RWPE2 (cell line): ENCODE measurements at regions not wholly inside any gene's neighbourhood (a gene's known extent, or its start where the extent isn't known, plus 50 kb on each side); places are given as distances from the start of the nearest gene placed in this dataset.

Experiments
- ATAC-seq: fragments of 200-7000 bp; cut with Tn5 transposase; 3 replicates; pipeline ENCODE4 v1.9.1; 2021; ENCODE audit warnings: low read depth
- DNase-seq: peaks from one replicate; pipeline ENCODE4 v3.0.0-alpha.2; 2020; ENCODE audit warnings: low spot score
- H3K27ac ChIP-seq: fragments of 450-650 bp; 2 replicates; pipeline ENCODE4 v1.5.1; 2017; ENCODE audit warnings: mild to moderate bottlenecking; ENCODE audit not compliant: poor library complexity, severe bottlenecking
- H3K27me3 ChIP-seq: fragments of 250-450 bp; sonication (Bioruptor Pico); 2 replicates; pipeline ENCODE4 v1.5.1; 2021; ENCODE audit warnings: mild to moderate bottlenecking, moderate library complexity; ENCODE audit not compliant: insufficient read depth, poor library complexity, severe bottlenecking
- H3K36me3 ChIP-seq: fragments of 250-450 bp; sonication (Bioruptor Pico); 2 replicates; pipeline ENCODE4 v1.5.1; 2020; ENCODE audit warnings: low read depth, mild to moderate bottlenecking, moderate library complexity
- H3K4me1 ChIP-seq: fragments of 250-450 bp; sonication (Bioruptor Pico); 2 replicates; pipeline ENCODE4 v1.5.1; 2021; ENCODE audit warnings: mild to moderate bottlenecking, moderate library complexity; ENCODE audit not compliant: insufficient read depth, poor library complexity, severe bottlenecking
- H3K4me3 ChIP-seq: fragments of 250-450 bp; sonication (Bioruptor Pico); 2 replicates; pipeline ENCODE4 v1.5.1; 2021; ENCODE audit warnings: mild to moderate bottlenecking, moderate library complexity; ENCODE audit not compliant: severe bottlenecking
- H3K9me3 ChIP-seq: fragments of 250-450 bp; sonication (Bioruptor Pico); 2 replicates; pipeline ENCODE4 v1.5.1; 2021; ENCODE audit warnings: mild to moderate bottlenecking, moderate library complexity; ENCODE audit not compliant: severe bottlenecking
- CTCF ChIP-seq: fragments of 450-650 bp; IDR thresholded peaks from one replicate; pipeline ENCODE4 v1.5.1; 2017; ENCODE audit warnings: mild to moderate bottlenecking, moderate library complexity; ENCODE audit not compliant: poor library complexity, severe bottlenecking

GRCh38 chr3:6734395-6734746, 126.5 kb upstream of the GRM7 start:
- no peaks in the 10 kb centered on the region for H3K27me3 ChIP-seq

GRCh38 chr3:6736836-6737629, 123.9 kb upstream of the GRM7 start:
- no peaks in the 10 kb centered on the region for H3K4me1 ChIP-seq
- no peak overlapping the region for H3K27ac ChIP-seq
- TF ChIP-seq CTCF = no peak
- no peak overlapping the region for H3K4me3 ChIP-seq
- ATAC-seq (no peak), DNase-seq (no peak)
- no peaks in the 10 kb centered on the region for H3K36me3 ChIP-seq
- no peaks in the 10 kb centered on the region for H3K27me3 ChIP-seq
- no peaks in the 10 kb centered on the region for H3K9me3 ChIP-seq

More at GRCh38 chr3:6734395-6734746, 126.5 kb upstream of the GRM7 start:
- no peaks in the 10 kb centered on the region for H3K36me3 ChIP-seq
- H3K9me3 ChIP-seq = no peaks in the 10 kb centered on the region
- ATAC-seq (no peak), DNase-seq (no peak)
- H3K4me3 ChIP-seq = no peak overlapping the region
- H3K27ac ChIP-seq = no peak overlapping the region
- H3K4me1 ChIP-seq = no peaks in the 10 kb centered on the region
- no peak for TF ChIP-seq CTCF

- H3K27me3 ChIP-seq = no peaks in the 10 kb centered on the region
- no peaks in the 10 kb centered on the region for H3K4me1 ChIP-seq
- H3K27ac ChIP-seq = no peak overlapping the region
- no peaks in the 10 kb centered on the region for H3K36me3 ChIP-seq
- H3K9me3 ChIP-seq = no peaks in the 10 kb centered on the region
- TF ChIP-seq CTCF = no peak
- DNase-seq (no peak), ATAC-seq (no peak)
- no peak overlapping the region for H3K4me3 ChIP-seq
Measured at GRCh38 chr3:6737630-6738029, 123.3 kb upstream of the GRM7 start.

GRCh38 chr3:6739288-6739687, 121.6 kb upstream of the GRM7 start:
- H3K9me3 ChIP-seq = no peaks in the 10 kb centered on the region
- no peaks in the 10 kb centered on the region for H3K36me3 ChIP-seq
- DNase-seq (no peak), ATAC-seq (no peak)
- TF ChIP-seq CTCF = no peak
- no peaks in the 10 kb centered on the region for H3K4me1 ChIP-seq
- no peak overlapping the region for H3K4me3 ChIP-seq
- no peak overlapping the region for H3K27ac ChIP-seq
- no peaks in the 10 kb centered on the region for H3K27me3 ChIP-seq

GRCh38 chr3:6743067-6743720, 117.7 kb upstream of the GRM7 start:
- TF ChIP-seq CTCF = no peak
- ATAC-seq (no peak), DNase-seq (no peak)
- no peaks in the 10 kb centered on the region for H3K27me3 ChIP-seq
- H3K27ac ChIP-seq = no peak overlapping the region
- no peak overlapping the region for H3K4me3 ChIP-seq
- H3K36me3 ChIP-seq = no peaks in the 10 kb centered on the region
- no peaks in the 10 kb centered on the region for H3K9me3 ChIP-seq
- no peaks in the 10 kb centered on the region for H3K4me1 ChIP-seq
